Stimulated activated CD4-positive, alpha-beta T cell treated with anti-CD3 and anti-CD28 coated beads, Interleukin-4, amount 100 ng/mL, for 4 hours (primary cell): ENCODE measurements at regions not wholly inside any gene's neighbourhood (a gene's known extent, or its start where the extent isn't known, plus 50 kb on each side); places are given as distances from the start of the nearest gene placed in this dataset.

Experiments used
- DNase-seq, 2 experiments: peaks; one replicate each; pipeline ENCODE4 v3.0.0-alpha.2; 2020

DNA sequence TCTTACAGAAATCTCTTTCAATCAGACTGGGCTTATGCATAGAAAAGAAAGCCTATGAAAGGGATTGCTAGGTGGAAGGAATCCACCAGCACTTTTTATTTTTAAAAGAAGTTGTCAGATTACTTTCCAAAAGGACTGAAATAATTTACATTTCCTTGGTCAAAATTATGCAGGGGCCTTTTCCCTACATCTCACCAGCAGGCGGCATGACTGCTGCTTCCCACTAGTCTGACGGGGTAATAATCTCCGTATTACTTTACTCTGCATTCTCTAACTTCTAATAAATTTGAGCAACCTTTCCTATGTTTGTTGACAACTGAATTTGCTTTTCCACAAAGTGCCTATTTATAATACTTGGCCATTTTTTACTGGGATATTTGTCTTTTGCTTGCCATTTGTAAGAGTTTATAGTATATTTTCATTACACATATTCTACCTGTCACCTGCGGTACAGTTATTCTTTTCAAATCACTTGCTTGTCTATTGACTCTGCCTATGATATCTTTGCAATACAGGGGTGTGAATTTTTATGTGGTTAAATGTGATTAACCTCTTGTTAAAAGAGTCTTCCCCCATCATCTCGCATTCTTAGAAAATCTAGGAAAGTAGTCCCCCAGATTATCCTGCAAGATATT is 51.9 kb upstream of the USP47 start:
- no peak for DNase-seq

DNA sequence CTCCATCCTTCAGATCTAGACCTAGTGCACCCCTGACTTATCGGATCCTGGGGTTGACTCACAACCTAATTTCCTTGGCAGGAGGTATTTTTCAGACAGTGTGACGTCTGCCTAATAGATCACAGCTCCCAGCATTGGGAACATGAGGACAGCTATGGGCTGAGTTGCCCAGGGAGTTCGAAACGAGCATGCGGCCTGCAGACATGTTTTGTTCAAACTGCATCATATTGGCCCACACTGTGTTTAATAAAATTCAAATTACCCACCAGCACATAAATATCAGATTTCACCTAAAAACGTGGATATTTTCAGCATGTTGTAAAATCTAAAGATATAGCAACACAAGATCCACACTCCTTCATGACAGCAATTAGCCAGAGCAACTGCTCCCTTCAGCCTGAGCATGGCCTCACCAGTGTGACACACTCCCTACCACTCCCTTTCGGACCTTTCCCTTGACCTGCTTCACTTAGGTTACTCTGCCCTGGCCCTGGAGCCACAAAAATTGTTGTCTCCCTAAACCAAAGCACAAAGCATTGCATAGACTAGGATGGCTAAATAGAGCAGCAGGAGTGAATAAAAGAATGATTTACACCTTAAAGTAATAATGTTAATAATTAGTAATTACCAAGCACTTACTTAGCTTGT is 53.6 kb upstream of the USP47 start:
- no peak for DNase-seq

DNA sequence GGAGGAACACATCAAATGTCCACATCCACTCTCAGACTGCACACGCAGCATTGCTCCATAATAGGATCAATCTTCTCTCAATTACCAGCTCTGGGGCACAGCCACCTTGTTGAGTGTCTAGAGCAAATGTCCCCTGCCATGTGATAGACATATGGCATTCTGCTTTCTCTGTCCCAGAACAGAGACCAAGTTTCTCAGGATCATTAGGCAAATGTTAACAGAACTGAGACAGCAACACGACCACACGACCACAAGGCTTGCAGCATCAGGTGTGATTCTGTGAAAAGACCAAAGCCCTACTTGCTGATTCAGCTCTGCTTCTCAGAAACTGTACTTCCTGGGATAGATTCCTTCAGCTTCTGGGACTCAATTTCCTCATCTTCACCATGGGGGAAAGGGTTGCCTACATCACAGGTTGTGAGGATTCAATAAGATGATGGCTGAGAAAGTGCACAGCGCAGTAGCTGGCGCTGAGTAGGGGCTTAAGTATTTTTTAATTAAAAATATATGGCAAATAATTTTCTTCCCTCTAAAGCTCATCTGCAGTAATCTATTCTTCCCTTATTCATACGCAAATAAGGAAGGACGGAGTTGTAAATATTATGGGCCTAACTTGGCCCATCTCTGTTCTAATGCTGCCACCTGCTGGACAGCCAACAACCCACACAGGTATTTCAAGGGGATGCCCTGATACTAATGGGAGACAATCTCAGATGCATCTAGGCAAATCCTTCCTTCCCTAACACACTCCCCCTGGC is 54.3 kb upstream of the USP47 start:
- peak; percentile 59 to 61 for DNase-seq

DNA sequence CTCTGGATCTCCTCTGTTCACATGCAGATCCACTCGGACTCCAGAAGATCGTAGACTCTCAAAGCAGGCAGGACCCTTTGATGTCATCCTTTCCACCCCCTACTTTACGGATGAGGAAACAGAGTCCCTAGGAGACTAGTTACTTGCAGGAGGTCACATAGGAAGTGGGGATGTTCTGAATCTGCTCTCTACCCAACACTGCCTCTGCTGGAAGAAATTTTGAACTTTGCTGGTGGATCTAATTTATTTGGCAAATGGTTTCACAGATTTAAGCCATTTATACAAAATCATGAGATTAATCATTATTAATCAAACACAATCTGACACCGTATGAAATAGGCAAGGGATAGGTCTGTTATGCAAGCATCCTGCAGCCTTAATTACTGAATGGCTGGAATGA is 55.0 kb upstream of the USP47 start:
- DNase-seq: no peak

DNA sequence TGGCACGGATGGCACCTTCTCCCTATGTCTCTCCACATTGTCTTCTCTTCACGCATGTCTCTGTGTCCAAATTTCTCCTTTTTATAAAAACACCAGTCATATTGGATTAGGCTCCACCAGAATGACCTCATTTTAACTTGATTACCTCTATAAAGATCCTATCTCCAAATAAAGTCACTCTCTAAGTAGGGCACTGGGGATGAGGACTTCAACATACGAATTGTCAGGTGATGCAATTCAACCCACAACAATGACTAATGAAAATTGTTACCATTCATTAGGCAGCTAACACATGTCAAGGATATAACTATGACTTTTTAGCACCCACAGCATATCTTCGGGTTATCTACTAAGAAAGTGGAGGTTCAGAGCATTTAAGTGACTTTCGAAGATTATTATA is 55.5 kb upstream of the USP47 start:
- DNase-seq: no peak

DNA sequence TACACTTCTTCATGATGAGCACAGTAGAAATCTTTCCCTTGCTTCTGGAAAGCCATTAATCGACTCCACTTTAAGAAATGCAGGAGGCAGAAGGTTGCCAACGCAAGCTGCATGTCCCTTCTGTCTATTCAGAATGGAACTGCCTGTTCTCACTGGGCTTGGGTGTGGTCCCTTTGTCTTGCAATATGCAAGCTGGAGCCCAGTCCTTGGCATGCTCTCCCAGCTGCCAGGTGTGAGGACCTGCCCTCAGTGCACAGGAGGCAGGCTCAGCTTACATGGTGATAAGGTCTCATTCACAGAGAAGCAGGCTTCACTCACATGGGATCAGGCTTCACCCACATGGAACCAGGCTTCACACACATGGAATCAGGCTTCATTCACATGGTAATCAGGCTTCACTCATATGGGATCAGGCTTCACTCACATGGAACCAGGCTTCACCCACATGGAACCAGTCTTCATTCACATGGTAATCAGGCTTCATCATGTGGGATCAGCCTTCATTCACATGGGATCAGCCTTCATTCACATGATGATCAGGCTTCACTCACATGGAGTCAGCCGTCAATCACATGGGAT is 59.2 kb upstream of the USP47 start:
- no peak for DNase-seq

DNA sequence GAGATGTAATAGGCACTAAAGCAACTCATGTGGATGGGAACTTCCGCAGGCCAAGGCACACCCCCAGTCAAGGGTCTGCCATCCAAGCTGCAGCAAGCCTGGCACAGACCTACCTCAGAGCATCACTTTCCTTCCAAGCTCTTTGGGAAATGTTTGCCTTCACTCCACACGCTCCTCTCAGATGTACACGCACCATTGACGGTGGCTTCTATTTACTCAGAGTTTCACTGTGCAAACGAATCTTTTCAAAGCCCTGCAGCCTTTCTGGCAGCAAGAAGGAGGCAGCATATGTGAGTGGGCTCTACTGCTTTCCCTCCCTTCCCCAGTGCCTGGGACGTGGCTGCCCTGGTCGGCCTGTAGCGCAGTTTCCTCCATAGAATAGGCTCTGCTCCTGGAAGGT is 60.9 kb upstream of the USP47 start:
- no peak for DNase-seq

DNA sequence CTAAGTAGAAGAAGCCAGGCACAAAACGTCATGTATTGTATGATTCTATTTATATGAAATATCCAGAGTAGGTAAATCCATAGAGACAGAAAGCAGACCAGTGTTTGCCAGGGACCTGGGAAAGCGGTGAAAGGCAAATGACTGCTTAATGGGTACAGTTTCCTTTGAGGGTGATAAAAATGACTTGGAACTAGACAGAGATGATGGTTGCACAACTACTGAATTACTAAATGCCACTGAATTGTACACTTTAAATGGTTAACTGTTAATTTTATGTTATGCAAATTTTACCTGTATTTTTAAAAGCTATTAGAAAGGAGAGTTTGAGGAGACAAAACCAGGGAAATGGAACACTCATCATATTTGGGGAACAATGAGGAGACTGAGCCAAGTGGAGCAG is 61.8 kb upstream of the USP47 start:
- DNase-seq: no peak

DNA sequence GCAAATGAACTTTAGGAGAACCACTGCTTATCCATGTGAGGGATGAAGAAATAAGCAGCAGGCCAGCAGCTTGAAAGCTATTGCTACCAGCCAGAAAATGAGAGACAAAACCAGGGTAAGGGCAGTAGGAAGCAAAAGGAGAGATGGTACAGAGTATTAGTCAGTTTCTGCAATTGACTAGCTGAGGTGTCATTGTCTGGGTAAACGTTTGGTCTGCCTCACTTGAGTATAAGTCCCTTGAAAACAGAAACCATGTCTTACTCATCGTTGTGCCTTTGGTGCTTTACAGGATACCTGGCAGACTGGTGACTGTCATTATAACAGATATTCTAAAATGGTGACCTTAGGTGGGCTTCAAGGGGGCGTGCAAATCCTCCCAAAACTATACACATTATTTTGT is 63.9 kb upstream of the USP47 start:
- DNase-seq: no peak

DNA sequence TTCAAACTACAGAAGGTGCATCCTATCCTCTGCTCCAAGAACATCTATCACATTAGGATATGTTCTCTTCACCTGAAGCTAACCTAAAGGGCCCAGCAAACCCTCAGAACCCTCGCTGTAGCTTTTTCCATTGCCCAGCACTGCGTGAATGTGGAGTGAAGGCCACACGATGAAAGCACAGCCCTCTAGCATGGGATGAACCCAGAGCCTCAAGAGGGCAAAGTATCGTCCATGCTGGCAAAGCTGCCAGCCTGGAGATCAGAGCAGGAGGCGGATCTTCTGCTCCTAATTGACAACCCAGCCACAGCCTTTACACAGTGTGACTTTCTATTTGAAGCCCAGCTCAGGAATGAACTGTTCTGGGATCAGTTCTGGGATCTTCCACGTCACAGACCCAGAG is 65.1 kb upstream of the USP47 start:
- no peak for DNase-seq

DNA sequence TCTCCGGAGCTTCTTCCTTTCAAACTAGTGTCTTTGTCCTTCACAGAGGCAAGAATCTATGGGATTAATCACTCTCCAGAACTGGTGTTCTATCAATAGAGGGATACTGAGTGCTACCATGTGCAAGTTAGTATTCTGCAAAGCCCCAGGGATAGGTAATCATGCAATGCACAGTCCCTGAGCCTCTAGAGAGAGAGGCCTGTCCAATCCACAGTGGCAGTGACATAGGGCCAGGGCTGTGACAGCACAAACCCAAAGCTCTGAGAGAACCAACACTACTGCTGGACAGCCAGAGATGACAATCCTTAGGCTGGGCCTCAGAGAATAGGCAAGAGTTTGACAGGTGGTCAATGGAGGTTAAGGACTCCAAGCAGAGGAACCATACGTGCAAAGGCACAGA is 66.8 kb upstream of the USP47 start:
- DNase-seq: no peak

DNA sequence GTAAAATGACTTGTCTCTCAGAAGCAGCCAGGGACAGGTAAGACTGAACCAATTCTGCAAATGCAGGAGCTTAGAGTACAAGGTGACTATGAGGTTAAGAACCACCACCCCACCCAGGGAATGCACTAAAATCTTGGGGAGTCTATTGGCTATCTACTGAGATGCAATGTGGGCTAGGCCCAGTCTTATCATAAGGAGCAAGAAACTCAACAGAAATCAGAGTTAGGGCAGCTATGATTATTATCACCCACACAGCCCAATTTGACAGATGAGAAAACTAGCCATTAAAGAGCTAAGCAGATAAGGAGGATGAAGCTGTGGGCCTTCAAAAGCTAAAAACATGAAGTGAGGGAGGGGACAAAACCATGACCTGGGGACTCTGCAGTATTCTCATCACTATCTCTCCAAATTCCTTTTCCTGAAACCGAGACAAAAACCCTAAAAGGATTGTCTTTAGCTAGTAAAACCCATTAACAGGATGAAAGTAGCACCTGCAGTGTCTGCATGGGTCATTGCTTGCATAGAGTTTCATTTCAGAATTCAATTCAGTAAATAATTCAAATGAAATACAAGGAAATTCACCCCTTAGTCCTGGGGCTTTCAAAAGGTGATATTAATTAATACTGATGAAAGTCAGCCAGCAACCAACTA is 68.8 kb upstream of the USP47 start:
- no peak for DNase-seq

DNA sequence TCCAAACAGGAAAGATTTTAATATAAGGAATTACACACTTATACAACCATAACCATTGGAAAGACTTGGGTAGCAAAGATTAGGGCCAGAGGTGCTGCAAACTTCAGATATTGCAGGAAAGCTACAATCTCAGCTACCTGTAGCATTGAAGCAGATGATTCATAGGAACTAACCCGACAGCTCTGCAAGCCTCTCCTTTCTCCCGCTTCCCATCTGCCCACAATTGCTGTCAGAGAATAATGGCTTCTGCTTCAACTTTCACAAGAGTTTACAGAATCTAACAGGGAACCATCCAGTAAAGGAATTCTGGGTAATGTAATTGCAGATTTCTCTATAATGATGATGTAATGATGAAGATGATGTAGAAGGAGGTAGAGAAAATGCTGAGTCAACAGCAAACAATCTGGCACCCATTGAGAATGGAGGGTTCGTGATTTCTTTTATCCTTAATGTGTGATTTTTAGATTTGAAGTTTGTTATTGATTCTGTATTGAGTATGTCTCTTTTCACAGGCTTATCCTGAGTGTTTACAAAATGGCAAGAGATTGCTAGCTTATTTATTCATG is 70.8 kb upstream of the USP47 start:
- DNase-seq: no peak

DNA sequence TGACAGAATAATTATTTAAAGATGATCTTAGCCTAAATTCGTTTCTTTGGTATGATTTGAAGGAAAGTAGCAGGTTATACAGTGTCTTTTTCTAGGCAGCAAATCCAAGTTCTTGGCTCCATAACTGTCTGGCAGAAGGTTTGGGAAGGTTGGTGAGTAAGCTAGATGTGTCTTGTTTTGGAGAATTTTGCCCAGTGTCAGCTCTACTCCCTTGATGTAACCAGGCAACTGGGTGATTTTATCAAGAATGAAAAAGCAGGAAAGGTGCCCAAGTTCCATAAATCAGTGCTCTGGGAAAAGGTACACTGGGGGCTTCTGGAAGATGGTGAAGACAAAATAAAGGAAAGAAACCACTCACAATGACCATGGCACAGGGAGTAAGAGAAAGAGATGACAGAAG is 71.5 kb upstream of the USP47 start:
- DNase-seq: no peak

DNA sequence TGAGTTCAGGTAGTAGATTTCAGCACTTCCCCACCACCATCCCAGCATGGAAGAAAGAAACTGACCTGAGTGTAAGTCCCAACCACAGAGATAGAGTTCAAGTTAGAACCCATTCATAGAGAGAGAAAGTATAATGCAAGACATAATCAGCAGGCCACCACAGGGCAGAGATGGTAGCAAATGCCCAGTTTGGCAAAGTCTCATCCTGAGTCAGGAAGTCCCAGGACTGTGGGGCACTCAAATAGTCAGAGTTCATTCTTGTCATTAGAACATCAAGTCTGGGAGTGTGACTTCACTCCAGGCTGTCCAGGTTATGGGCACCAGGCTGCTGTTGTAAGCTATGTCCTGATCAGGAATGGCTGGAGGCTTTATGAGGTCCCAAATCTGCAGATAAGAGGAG is 72.0 kb upstream of the USP47 start:
- no peak for DNase-seq

DNA sequence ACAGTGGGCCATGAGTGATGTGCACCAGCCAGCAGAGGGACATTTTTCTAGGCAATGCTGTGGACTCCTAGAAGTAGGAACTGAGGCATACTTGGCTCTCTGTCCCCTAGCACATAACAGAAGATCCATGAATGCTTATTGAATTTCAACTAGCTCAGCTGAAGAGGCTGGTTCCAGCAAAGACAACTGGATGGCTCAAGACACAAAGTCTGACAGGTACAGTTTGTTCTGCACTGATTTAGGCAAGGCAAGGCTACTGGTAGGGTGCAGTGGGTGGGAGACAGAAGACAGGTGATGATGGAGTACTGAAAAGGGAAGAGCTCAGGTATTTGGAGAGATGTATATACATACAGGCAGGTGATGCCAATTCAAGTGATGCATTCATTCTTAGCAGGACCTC is 72.4 kb upstream of the USP47 start:
- no peak for DNase-seq

DNA sequence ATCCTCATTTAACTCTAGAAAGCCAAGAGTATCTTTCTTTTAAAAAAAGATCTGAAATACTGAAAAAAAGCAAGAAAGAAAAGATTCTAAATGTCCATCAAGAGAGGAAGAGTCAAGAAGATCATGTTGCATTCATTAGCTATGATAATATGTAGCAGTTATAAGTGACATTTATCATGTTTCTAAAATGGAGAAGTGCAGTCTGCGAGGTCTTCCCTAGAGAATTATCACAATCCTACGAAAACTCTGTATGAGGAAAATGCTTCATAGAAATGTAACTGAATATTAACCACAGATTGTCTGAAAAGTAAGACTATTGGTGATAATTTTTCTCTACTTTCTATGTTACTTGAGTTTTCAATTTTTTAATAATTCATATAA is 77.4 kb upstream of the USP47 start:
- DNase-seq: no peak

DNA sequence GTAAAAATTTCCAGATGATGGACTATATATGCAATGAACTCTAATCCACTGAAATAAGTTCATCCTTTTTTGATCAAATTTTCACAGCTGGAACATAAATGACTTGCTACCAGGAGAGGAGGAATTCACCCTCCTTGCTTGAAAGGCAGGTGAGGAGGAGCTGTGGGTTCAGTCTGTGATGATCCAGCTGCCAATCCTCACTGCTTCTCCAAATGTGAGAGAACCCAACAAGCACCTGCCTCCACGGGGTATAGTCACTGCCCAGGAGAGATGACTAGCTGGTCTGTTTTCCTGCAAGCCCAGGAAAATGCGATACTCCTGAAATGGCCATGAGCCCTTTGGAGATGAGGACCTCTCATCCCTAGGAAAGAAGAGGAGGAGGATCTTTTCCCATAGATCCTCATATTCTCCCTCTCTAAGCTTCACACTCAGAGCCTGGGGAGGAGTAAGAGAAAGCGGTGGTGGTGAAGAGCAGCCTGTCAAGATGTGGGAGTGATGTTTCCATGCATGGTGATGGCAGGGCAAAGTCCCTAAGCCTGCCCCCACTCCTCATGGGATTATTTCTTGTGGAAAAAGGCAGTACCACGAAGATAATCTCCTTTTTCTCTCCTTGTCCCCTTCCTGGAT is 77.9 kb upstream of the USP47 start:
- no peak for DNase-seq

DNA sequence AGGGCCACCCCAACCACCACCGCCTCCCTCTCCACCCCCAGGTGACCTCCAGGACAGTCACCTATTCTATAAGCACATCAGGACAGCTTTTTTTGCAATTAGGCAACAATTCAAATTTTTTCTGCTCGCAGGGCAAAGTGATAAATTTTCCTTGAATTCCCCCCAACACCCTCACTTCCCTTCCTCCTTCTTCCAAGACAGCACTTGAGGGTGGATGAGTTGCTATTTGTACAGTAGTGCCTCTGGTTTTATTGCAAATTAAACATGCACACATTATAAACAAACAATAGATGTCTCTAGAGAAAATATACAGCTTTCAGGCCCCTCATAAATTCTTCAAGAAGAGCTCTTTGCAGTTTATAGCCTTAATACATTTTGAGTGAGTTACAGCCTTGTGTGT is 80.9 kb upstream of the USP47 start:
- no peak for DNase-seq

DNA sequence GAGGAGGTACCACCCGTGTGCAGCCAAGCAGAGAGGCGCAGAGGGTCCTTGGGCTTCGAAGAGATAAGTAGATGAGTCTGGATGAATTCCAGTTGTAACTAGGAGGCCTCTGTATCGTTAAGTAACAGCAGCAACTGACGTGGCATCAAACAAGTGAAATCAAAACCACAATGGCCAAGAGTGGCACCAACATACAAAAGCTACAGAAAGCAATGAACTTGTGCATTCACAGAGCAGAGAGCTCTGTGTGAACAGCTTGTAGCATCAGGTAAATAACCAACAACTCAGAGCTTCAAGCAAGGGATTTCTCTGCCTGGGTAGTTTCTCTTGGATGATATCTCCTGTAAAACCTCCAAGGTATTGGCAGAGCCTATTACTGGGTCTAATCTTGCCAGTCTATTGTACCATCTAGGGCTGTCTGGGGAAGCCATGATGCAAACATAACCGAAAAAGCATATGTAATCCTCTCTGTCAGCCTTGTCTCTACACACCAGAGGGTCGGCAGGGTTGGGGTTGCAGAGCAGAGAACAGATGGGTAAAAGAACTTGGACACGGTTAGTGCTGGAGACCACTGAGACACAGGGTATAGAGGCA is 83.1 kb upstream of the USP47 start:
- no peak for DNase-seq

DNA sequence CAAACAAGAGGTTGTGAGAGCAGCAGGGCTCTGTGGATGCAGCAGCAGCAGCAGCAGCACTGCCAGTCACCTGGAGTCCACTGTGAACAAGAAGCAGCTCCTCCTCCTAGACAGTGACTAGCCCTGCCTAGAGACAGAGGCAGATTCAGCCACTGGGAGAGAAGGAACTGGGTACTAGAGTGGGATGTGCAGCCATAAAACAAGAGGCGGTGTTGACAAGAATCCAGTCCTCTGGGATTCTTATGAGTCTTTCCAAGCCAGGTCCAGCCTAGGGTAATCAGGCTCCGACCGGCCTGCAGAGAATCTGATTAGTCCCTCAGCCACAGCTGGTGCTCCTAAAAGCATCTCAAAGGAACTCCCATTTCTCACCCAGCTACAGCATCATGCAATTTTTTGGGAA is 83.9 kb upstream of the USP47 start:
- no peak for DNase-seq

DNA sequence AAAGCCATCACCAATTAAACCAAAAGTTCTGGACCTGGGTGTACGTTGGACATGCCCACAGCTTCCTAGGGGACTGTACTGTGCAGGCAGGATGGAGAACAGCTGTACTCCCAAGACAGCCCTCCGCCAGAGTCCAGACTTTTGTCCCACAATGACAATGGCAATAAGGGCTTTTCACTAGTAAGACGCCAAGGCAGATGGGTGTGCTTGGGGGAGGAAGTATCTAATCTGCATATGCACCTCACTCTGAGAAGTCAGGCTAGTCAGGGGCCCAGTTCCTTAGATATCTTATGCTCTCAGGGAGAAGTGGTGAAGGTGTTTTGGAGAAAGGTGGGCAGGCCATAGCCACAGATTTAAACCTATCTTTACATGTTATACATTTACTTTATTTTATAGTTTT is 85.1 kb upstream of the USP47 start:
- DNase-seq: no peak
